ENCODE measurements at regions not wholly inside any gene's neighbourhood (a gene's known extent, or its start where the extent isn't known, plus 50 kb on each side); places are given as distances from the start of the nearest gene placed in this dataset.

- H3K36me3 ChIP-seq (ENCODE audit: control insufficient read depth, insufficient read depth, low read length), result no peaks in the 10 kb centered on the region
- H3K4me1 ChIP-seq (ENCODE audit: control insufficient read depth, insufficient read depth, low read length), result no peaks in the 10 kb centered on the region
- ChIA-PET CTCF (no interaction called here), POLR2A (no interaction called here)
- DNase-seq (ENCODE audit: low read depth, low spot score) (no peak), ATAC-seq (no peak)
- H3K27me3 ChIP-seq (ENCODE audit: control insufficient read depth, insufficient read depth, low read length), result no peaks in the 10 kb centered on the region
- BruUV-seq (replicated peaks), result no TSS peak
- intact Hi-C loops (cut with micrococcal nuclease; ENCODE audit: unreplicated experiment) (no loop called here), in situ Hi-C loops (cut with HindIII; ENCODE audit: low pct_unique_long_range_greater_than_20kb, low sequenced_read_pairs) (no loop called here)
- TF ChIP-seq SIN3A (IDR thresholded peaks at IDR 0.05; ENCODE audit: borderline replicate concordance, insufficient read depth, low read depth, low read length) (no peak), CTCF (IDR thresholded peaks at IDR 0.05) (no peak), POLR2AphosphoS5 (IDR thresholded peaks at IDR 0.05; ENCODE audit: low read depth, low read length) (no peak), TCF7L2 (IDR thresholded peaks at IDR 0.05; ENCODE audit: low read depth, low read length) (no peak)
- H3K27ac ChIP-seq (ENCODE audit: low read length), result no peak overlapping the region
- H3K4me3 ChIP-seq (ENCODE audit: low read depth in 2 of 2, low read length in 2 of 2), result no peak overlapping the region
- no peaks in the 10 kb centered on the region for H3K9me3 ChIP-seq (ENCODE audit: control insufficient read depth, insufficient read depth, low read depth, low read length)
These were observed 1323.4 kb upstream of the ATXN8OS start for GRCh38 chr13:68784275-68784674.

GRCh38 chr13:68759617-68760016, 1348.0 kb upstream of the ATXN8OS start:
- intact Hi-C loops (cut with micrococcal nuclease; ENCODE audit: unreplicated experiment) (no loop called here), in situ Hi-C loops (cut with HindIII; ENCODE audit: low pct_unique_long_range_greater_than_20kb, low sequenced_read_pairs) (no loop called here)
- no peaks in the 10 kb centered on the region for H3K4me1 ChIP-seq (ENCODE audit: control insufficient read depth, insufficient read depth, low read length)
- BruUV-seq (replicated peaks), result no TSS peak
- no peak for TF ChIP-seq SIN3A (IDR thresholded peaks at IDR 0.05; ENCODE audit: borderline replicate concordance, insufficient read depth, low read depth, low read length)
- no peak for TF ChIP-seq TCF7L2 (IDR thresholded peaks at IDR 0.05; ENCODE audit: low read depth, low read length)
- no peak for TF ChIP-seq REST (IDR thresholded peaks at IDR 0.05; ENCODE audit: insufficient read depth in 1 of 2, low read depth in 2 of 2, low read length in 1 of 2)
- no peak for TF ChIP-seq POLR2AphosphoS5 (IDR thresholded peaks at IDR 0.05; ENCODE audit: low read depth, low read length)
- TF ChIP-seq CTCF (IDR thresholded peaks at IDR 0.05), result no peak
- H3K27ac ChIP-seq (ENCODE audit: low read length), result no peak overlapping the region
- H3K27me3 ChIP-seq (ENCODE audit: control insufficient read depth, insufficient read depth, low read length), result no peaks in the 10 kb centered on the region
- DNase-seq (ENCODE audit: low read depth, low spot score), result no peak
- ChIA-PET CTCF (no interaction called here), POLR2A (no interaction called here)
- no peaks in the 10 kb centered on the region for H3K36me3 ChIP-seq (ENCODE audit: control insufficient read depth, insufficient read depth, low read length)
- no peak for ATAC-seq
- H3K9me3 ChIP-seq (ENCODE audit: control insufficient read depth, insufficient read depth, low read depth, low read length), result no peaks in the 10 kb centered on the region
- no peak overlapping the region for H3K4me3 ChIP-seq (ENCODE audit: low read depth in 2 of 2, low read length in 2 of 2)
